ENCODE measurements at regions not wholly inside any gene's neighbourhood (a gene's known extent, or its start where the extent isn't known, plus 50 kb on each side); places are given as distances from the start of the nearest gene placed in this dataset.

DNA sequence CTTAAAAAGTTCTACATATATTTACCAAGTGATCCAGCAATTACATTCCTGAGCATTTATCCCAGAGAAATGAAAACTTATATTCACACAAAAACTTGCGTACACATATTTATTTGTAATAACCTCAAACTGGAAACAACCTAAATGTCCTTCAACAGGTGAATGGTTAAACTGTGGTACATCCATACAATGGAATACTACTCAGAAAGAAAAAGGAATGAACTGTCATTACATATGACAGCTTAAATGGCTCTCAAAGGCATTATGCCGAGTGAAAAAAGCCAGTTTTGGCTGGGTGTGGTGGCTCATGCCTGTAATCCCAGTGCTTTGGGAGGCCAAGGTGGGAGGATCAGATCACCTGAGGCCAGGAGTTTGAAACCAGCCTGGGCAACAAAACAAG, 79.1 kb upstream of the DYNC1I2 start:
- Histone ChIP-seq H3K4me1 (ENCODE audit: control extremely low read depth in 1 of 4, control insufficient read depth in 4 of 4, insufficient read depth in 4 of 4, low read length in 3 of 4) (no peaks in the 10 kb centered on the region), H3K27me3 (replicated peaks in 2 of 5; ENCODE audit: control insufficient read depth in 4 of 5, insufficient read depth in 5 of 5, low read length in 4 of 5) (no peaks in the 10 kb centered on the region), H3K36me3 (ENCODE audit: control insufficient read depth in 4 of 4, insufficient read depth in 4 of 4, low read length in 3 of 4) (no peaks in the 10 kb centered on the region), H3K9me3 (ENCODE audit: control extremely low read depth in 1 of 5, control insufficient read depth in 4 of 5, insufficient read depth in 2 of 5, low read depth in 1 of 5, low read length in 4 of 5) (peaks cover 0 to 6% (median 0%) of the 10 kb centered on the region in 5 experiments), H3K4me3 (ENCODE audit: control insufficient read depth in 1 of 7, extremely low read depth in 1 of 7, insufficient read depth in 4 of 7, low read depth in 2 of 7, low read length in 6 of 7) (no peak overlapping the region), H3K27ac (ENCODE audit: insufficient read depth in 1 of 2, low read depth in 1 of 2, low read length in 2 of 2, poor library complexity in 1 of 2, severe bottlenecking in 2 of 2) (no peak overlapping the region)
- no peak for DNase-seq
- WGBS (ENCODE audit: insufficient coverage) = 100% methylated on average over 1 of the region's 2 CpGs
- CTCF ChIA-PET = interaction anchor here (2.1 kb wide), 1 partner anchor 9 kb away, joined by 7 read pairs; no protein-coding TSS in a partner anchor
- POLR2A ChIA-PET = no interaction called here

DNA sequence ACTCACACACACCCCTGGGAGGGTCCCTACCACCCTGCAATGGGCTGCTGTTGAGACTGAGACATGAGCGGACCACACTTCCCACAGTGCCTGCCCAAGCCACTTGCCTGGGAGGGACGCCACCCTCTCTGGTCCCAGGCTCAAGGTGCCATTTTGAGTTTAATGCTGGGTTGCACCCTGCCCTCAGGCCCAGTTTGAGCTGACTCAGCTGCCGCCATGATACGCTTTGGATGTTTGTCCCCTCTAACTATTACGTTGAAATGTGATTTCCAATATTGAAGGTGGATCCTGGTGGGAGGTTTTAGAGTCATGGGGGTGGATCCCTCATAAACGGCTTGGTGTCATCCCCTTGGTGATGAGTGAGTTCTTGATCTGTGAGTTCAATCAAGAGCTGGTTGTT, 76.4 kb upstream of the DYNC1I2 start:
- POLR2A ChIA-PET = no interaction called here
- no peaks in the 10 kb centered on the region for H3K36me3 ChIP-seq (ENCODE audit: control insufficient read depth in 4 of 4, insufficient read depth in 4 of 4, low read length in 3 of 4)
- H3K4me1 ChIP-seq (ENCODE audit: control extremely low read depth in 1 of 4, control insufficient read depth in 4 of 4, insufficient read depth in 4 of 4, low read length in 3 of 4) = peaks cover 0 to 3% (median 1%) of the 10 kb centered on the region in 4 experiments
- H3K4me3 ChIP-seq (ENCODE audit: control insufficient read depth in 1 of 7, extremely low read depth in 1 of 7, insufficient read depth in 4 of 7, low read depth in 2 of 7, low read length in 6 of 7) = no peak overlapping the region
- H3K9me3 ChIP-seq (ENCODE audit: control extremely low read depth in 1 of 5, control insufficient read depth in 4 of 5, insufficient read depth in 2 of 5, low read depth in 1 of 5, low read length in 4 of 5) = peaks cover 0 to 6% (median 0%) of the 10 kb centered on the region in 5 experiments
- H3K27ac ChIP-seq (ENCODE audit: insufficient read depth in 1 of 2, low read depth in 1 of 2, low read length in 2 of 2, poor library complexity in 1 of 2, severe bottlenecking in 2 of 2) = no peak overlapping the region
- CTCF ChIA-PET = interaction anchor here (1.9 kb wide), 1 partner anchor 11 kb away, joined by 5 read pairs; no protein-coding TSS in a partner anchor
- DNase-seq = no peak
- 95% methylated on average over 4 of the region's 6 CpGs for WGBS (ENCODE audit: insufficient coverage)
- H3K27me3 ChIP-seq (replicated peaks in 2 of 5; ENCODE audit: control insufficient read depth in 4 of 5, insufficient read depth in 5 of 5, low read length in 4 of 5) = no peaks in the 10 kb centered on the region

DNA sequence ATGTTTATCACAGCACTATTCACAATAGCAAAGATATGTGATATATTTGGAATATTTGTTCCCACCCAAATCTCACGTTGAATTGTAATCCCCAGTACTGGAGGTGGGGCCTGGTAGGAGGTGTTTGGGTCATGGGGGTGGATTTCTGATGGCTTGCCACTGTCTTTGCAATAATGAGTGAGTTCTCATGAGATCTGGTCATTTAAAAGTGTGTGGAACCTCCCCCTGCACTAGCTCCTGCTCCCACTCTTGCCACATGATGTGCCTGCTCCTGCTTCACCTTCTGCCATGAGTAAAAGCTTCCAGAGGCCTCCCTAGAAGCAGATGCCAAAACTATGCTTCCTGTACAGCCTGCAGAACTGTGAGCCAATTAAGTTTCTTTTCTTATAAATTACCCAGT, 72.2 kb upstream of the DYNC1I2 start:
- POLR2A ChIA-PET = no interaction called here
- WGBS (ENCODE audit: insufficient coverage) = no CpG with 5 or more reads among the region's 1 CpG
- DNase-seq = peak in 1 of 3 donors; percentile 2

DNA sequence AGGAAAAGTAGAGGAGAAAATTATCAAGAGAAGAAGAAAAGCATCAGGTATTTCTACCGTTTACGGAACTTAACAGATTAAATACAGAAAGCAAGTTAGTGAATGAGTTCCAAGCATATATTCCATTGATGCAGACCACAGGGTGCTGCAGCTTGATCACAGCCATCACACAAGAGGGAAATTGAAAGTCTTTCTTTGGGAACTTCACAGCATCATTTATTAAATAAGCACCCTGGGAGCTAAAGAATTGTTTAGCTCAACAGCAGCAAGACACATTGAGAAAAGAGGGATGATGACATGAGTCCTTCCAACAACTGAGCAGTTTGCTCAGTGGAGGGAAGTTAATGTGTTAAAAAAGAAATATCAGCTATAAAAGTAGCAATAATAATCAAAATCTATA, 69.3 kb upstream of the DYNC1I2 start:
- CTCF ChIA-PET = no interaction called here
- no peak overlapping the region for H3K4me3 ChIP-seq (ENCODE audit: control insufficient read depth in 1 of 7, extremely low read depth in 1 of 7, insufficient read depth in 4 of 7, low read depth in 2 of 7, low read length in 6 of 7)
- H3K9me3 ChIP-seq (ENCODE audit: control extremely low read depth in 1 of 5, control insufficient read depth in 4 of 5, insufficient read depth in 2 of 5, low read depth in 1 of 5, low read length in 4 of 5) = no peaks in the 10 kb centered on the region
- H3K4me1 ChIP-seq (ENCODE audit: control extremely low read depth in 1 of 4, control insufficient read depth in 4 of 4, insufficient read depth in 4 of 4, low read length in 3 of 4) = peaks cover 0 to 3% (median 1%) of the 10 kb centered on the region in 4 experiments
- no peaks in the 10 kb centered on the region for H3K36me3 ChIP-seq (ENCODE audit: control insufficient read depth in 4 of 4, insufficient read depth in 4 of 4, low read length in 3 of 4)
- POLR2A ChIA-PET = no interaction called here
- no peak for DNase-seq
- no peaks in the 10 kb centered on the region for H3K27me3 ChIP-seq (replicated peaks in 2 of 5; ENCODE audit: control insufficient read depth in 4 of 5, insufficient read depth in 5 of 5, low read length in 4 of 5)
- no peak overlapping the region for H3K27ac ChIP-seq (ENCODE audit: insufficient read depth in 1 of 2, low read depth in 1 of 2, low read length in 2 of 2, poor library complexity in 1 of 2, severe bottlenecking in 2 of 2)
- WGBS (ENCODE audit: insufficient coverage) = 100% methylated on average over 2 of the region's 2 CpGs

More for the DNA sequence above, 72.2 kb upstream of the DYNC1I2 start:
- Histone ChIP-seq H3K27ac (ENCODE audit: insufficient read depth in 1 of 2, low read depth in 1 of 2, low read length in 2 of 2, poor library complexity in 1 of 2, severe bottlenecking in 2 of 2) (no peak overlapping the region), H3K36me3 (ENCODE audit: control insufficient read depth in 4 of 4, insufficient read depth in 4 of 4, low read length in 3 of 4) (no peaks in the 10 kb centered on the region), H3K4me1 (ENCODE audit: control extremely low read depth in 1 of 4, control insufficient read depth in 4 of 4, insufficient read depth in 4 of 4, low read length in 3 of 4) (peaks cover 0 to 3% (median 1%) of the 10 kb centered on the region in 4 experiments), H3K4me3 (ENCODE audit: control insufficient read depth in 1 of 7, extremely low read depth in 1 of 7, insufficient read depth in 4 of 7, low read depth in 2 of 7, low read length in 6 of 7) (no peak overlapping the region), H3K9me3 (ENCODE audit: control extremely low read depth in 1 of 5, control insufficient read depth in 4 of 5, insufficient read depth in 2 of 5, low read depth in 1 of 5, low read length in 4 of 5) (no peaks in the 10 kb centered on the region), H3K27me3 (replicated peaks in 2 of 5; ENCODE audit: control insufficient read depth in 4 of 5, insufficient read depth in 5 of 5, low read length in 4 of 5) (no peaks in the 10 kb centered on the region)
- CTCF ChIA-PET = no interaction called here

DNA sequence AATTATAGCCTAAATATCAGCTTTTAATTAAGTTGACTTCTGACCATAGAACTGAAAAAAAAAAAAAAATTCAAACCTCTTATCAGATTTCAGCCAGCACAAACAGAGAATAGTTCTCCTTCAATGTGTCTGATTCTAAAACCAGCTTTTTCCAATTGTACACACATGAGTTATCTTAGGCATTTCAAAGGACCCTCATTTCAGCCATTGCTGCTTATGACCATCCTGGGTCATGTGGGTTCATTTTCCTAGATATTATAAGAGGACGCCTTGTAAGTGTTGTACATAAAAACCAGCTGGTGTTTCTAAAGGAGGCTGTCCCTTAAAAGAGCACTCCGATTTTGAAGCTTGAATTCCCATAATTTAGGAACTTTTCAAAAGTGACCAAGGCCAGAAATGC, 62.3 kb upstream of the DYNC1I2 start:
- Histone ChIP-seq H3K4me3 (ENCODE audit: control insufficient read depth in 1 of 7, extremely low read depth in 1 of 7, insufficient read depth in 4 of 7, low read depth in 2 of 7, low read length in 6 of 7) (no peak overlapping the region), H3K4me1 (ENCODE audit: control extremely low read depth in 1 of 4, control insufficient read depth in 4 of 4, insufficient read depth in 4 of 4, low read length in 3 of 4) (no peaks in the 10 kb centered on the region), H3K36me3 (ENCODE audit: control insufficient read depth in 4 of 4, insufficient read depth in 4 of 4, low read length in 3 of 4) (no peaks in the 10 kb centered on the region), H3K9me3 (ENCODE audit: control extremely low read depth in 1 of 5, control insufficient read depth in 4 of 5, insufficient read depth in 2 of 5, low read depth in 1 of 5, low read length in 4 of 5) (peaks cover 0 to 20% (median 15%) of the 10 kb centered on the region in 5 experiments), H3K27me3 (replicated peaks in 2 of 5; ENCODE audit: control insufficient read depth in 4 of 5, insufficient read depth in 5 of 5, low read length in 4 of 5) (no peaks in the 10 kb centered on the region), H3K27ac (ENCODE audit: insufficient read depth in 1 of 2, low read depth in 1 of 2, low read length in 2 of 2, poor library complexity in 1 of 2, severe bottlenecking in 2 of 2) (no peak overlapping the region)
- no peak for DNase-seq
- POLR2A ChIA-PET = interaction anchor here (0.6 kb wide), 1 partner anchor 9 kb away, joined by 3 read pairs; no protein-coding TSS in a partner anchor
- CTCF ChIA-PET = interaction anchor here (0.8 to 1.2 kb wide), 2 partner anchors 57 to 483 kb away, joined by 3 read pairs; no protein-coding TSS in a partner anchor
- WGBS (ENCODE audit: insufficient coverage) = 100% methylated on average over 2 of the region's 2 CpGs

DNA sequence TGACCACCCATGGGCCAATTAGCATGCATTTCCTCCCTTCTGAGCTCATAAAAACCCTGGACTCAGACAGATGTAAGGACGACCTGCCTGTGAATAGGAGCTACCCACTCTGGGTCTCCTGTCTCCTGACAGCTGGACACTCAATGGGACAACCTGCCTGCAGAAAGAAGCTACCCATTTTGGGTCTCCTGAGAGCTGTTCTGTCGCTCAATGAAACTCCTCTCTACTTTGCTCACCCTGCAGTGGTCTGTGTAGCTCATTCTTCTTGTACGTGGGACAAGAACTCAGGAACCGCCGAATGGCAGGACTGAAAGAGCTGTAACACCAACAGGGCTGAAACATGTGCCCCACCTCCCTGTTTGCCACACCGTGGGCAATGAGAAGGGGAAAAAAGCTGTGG, 60.3 kb upstream of the DYNC1I2 start:
- H3K4me1 ChIP-seq (ENCODE audit: control extremely low read depth in 1 of 4, control insufficient read depth in 4 of 4, insufficient read depth in 4 of 4, low read length in 3 of 4) = no peaks in the 10 kb centered on the region
- H3K9me3 ChIP-seq (ENCODE audit: control extremely low read depth in 1 of 5, control insufficient read depth in 4 of 5, insufficient read depth in 2 of 5, low read depth in 1 of 5, low read length in 4 of 5) = peaks cover 3 to 37% (median 22%) of the 10 kb centered on the region in 5 experiments
- DNase-seq = peak in 1 of 3 donors; percentile 3
- H3K27ac ChIP-seq (ENCODE audit: insufficient read depth in 1 of 2, low read depth in 1 of 2, low read length in 2 of 2, poor library complexity in 1 of 2, severe bottlenecking in 2 of 2) = no peak overlapping the region
- 95% methylated on average over 3 of the region's 6 CpGs for WGBS (ENCODE audit: insufficient coverage)
- H3K4me3 ChIP-seq (ENCODE audit: control insufficient read depth in 1 of 7, extremely low read depth in 1 of 7, insufficient read depth in 4 of 7, low read depth in 2 of 7, low read length in 6 of 7) = no peak overlapping the region
- no peaks in the 10 kb centered on the region for H3K27me3 ChIP-seq (replicated peaks in 2 of 5; ENCODE audit: control insufficient read depth in 4 of 5, insufficient read depth in 5 of 5, low read length in 4 of 5)
- CTCF ChIA-PET = interaction anchor here (0.6 to 1.0 kb wide), 2 partner anchors 74 to 699 kb away, joined by 3 read pairs; no protein-coding TSS in a partner anchor
- POLR2A ChIA-PET = interaction anchor here (0.5 kb wide), 1 partner anchor 621 kb away, joined by 3 read pairs; no protein-coding TSS in a partner anchor
- no peaks in the 10 kb centered on the region for H3K36me3 ChIP-seq (ENCODE audit: control insufficient read depth in 4 of 4, insufficient read depth in 4 of 4, low read length in 3 of 4)

DNA sequence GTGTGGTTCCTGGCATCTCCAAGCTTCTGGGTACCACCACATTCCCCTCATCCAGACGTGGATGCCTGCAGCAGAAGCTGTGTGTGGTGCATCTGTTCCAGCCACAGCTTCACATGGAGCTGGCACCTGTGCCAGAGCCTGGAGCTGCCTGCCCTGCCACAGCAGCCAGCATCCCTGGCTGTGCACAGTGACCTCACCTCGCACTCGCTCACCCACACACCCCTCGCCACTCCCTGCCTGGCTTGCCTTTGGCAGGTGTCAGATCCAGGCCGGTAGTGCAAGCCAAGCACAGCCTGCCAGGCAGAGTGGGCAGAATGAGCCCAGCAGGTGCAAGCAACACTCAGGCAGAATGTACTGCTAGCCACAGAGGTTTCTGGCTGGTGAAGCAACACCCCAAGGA, 59.9 kb upstream of the DYNC1I2 start:
- 94% methylated on average over 5 of the region's 5 CpGs for WGBS (ENCODE audit: insufficient coverage)
- peaks cover 3 to 40% (median 25%) of the 10 kb centered on the region in 5 experiments for H3K9me3 ChIP-seq (ENCODE audit: control extremely low read depth in 1 of 5, control insufficient read depth in 4 of 5, insufficient read depth in 2 of 5, low read depth in 1 of 5, low read length in 4 of 5)
- no peaks in the 10 kb centered on the region for H3K36me3 ChIP-seq (ENCODE audit: control insufficient read depth in 4 of 4, insufficient read depth in 4 of 4, low read length in 3 of 4)
- H3K27me3 ChIP-seq (replicated peaks in 2 of 5; ENCODE audit: control insufficient read depth in 4 of 5, insufficient read depth in 5 of 5, low read length in 4 of 5) = no peaks in the 10 kb centered on the region
- H3K4me1 ChIP-seq (ENCODE audit: control extremely low read depth in 1 of 4, control insufficient read depth in 4 of 4, insufficient read depth in 4 of 4, low read length in 3 of 4) = no peaks in the 10 kb centered on the region
- ChIA-PET CTCF (interaction anchor here (0.6 to 1.0 kb wide), 3 partner anchors 31 to 698 kb away, joined by 3 to 4 read pairs (median 3); no protein-coding TSS in a partner anchor), POLR2A (interaction anchor here (0.5 kb wide), 1 partner anchor 621 kb away, joined by 3 read pairs; no protein-coding TSS in a partner anchor)
- DNase-seq = no peak
- H3K27ac ChIP-seq (ENCODE audit: insufficient read depth in 1 of 2, low read depth in 1 of 2, low read length in 2 of 2, poor library complexity in 1 of 2, severe bottlenecking in 2 of 2) = no peak overlapping the region
- H3K4me3 ChIP-seq (ENCODE audit: control insufficient read depth in 1 of 7, extremely low read depth in 1 of 7, insufficient read depth in 4 of 7, low read depth in 2 of 7, low read length in 6 of 7) = no peak overlapping the region

Measured in common myeloid progenitor, CD34-positive (primary cell).